SK-N-SH (cell line): ENCODE measurements at regions not wholly inside any gene's neighbourhood (a gene's known extent, or its start where the extent isn't known, plus 50 kb on each side); places are given as distances from the start of the nearest gene placed in this dataset.

ENCODE experiments used
- CTCF ChIA-PET: fragments of 300-600, 350-600 bp; formaldehyde crosslinking; extraction: SDS; loops from one replicate; lab custom pipeline; 2021; lab: Yijun Ruan, JAX
- POLR2A ChIA-PET: fragments of 350-600 bp; sonication (Branson Sonifier 250); formaldehyde crosslinking; extraction: SDS; loops from one replicate; lab custom pipeline; 2020; ENCODE audit warnings: antibody characterized with exemption, inconsistent platforms; lab: Yijun Ruan, JAX
- DNase-seq: peaks from one replicate; pipeline ENCODE4 v3.0.0; 2012
- H2AFZ ChIP-seq: fragments of 200-600 bp; sonication (generic); 2 replicates; pipeline ENCODE4 v1.8.1; 2016; ENCODE audit warnings: antibody characterized with exemption, mild to moderate bottlenecking, low read depth
- H3F3A ChIP-seq: fragments of 200-600 bp; sonication (generic); replicated peaks from 2 replicates; pipeline ENCODE3; 2016; ENCODE audit warnings: antibody characterized with exemption, mild to moderate bottlenecking; ENCODE audit not compliant: insufficient read depth
- H3K27ac ChIP-seq, 2 experiments: fragments of 200-500 bp in 1 of 2; fragments of 200-600 bp in 1 of 2; sonication (Bioruptor generic) in 1 of 2; sonication (generic), shearing (Covaris generic) in 1 of 2; 2 replicates each; pipeline versions ENCODE4 v1.5.1 to v1.6.1; 2014 to 2016; ENCODE audit warnings: low read depth in 2 of 2, inconsistent platforms in 1 of 2, low read length in 1 of 2, mild to moderate bottlenecking in 1 of 2, mixed read lengths in 1 of 2
- H3K27me3 ChIP-seq: fragments of 200-600 bp; sonication (generic), shearing (Covaris generic); 2 replicates; pipeline ENCODE4 v1.6.1; 2016; ENCODE audit warnings: mixed run types; ENCODE audit not compliant: insufficient read depth
- H3K36me3 ChIP-seq, 2 experiments: fragments of 200-500 bp in 1 of 2; fragments of 200-600 bp in 1 of 2; sonication (Bioruptor generic) in 1 of 2; sonication (generic) in 1 of 2; replicated peaks in 1 of 2; 2 replicates each; pipeline versions ENCODE3 to v1.5.1; 2014 to 2016; ENCODE audit warnings: low read length in 1 of 2, mild to moderate bottlenecking in 1 of 2; ENCODE audit not compliant: insufficient read depth in 2 of 2, control insufficient read depth in 1 of 2
- H3K4me1 ChIP-seq, 2 experiments: fragments of 200-500 bp in 1 of 2; fragments of 200-600 bp in 1 of 2; sonication (Bioruptor generic) in 1 of 2; sonication (generic), shearing (Covaris generic) in 1 of 2; 2 replicates each; pipeline versions ENCODE4 v1.5.1 to v1.6.1; 2014 to 2016; ENCODE audit warnings: low read depth in 1 of 2, low read length in 1 of 2, mixed run types in 1 of 2; ENCODE audit not compliant: insufficient read depth in 2 of 2, control insufficient read depth in 1 of 2
- H3K4me2 ChIP-seq: fragments of 200-600 bp; sonication (generic), shearing (Covaris generic); 2 replicates; pipeline ENCODE4 v1.6.1; 2017; ENCODE audit warnings: mixed run types
- H3K4me3 ChIP-seq, 2 experiments: fragments of 200-500 bp in 1 of 2; fragments of 200-600 bp in 1 of 2; sonication (Bioruptor generic) in 1 of 2; sonication (generic), shearing (Covaris generic) in 1 of 2; 2 replicates each; pipeline versions ENCODE4 v1.5.1 to v1.8.1; 2014 to 2016; ENCODE audit warnings: low read depth in 2 of 2, inconsistent platforms in 1 of 2, low read length in 1 of 2, mild to moderate bottlenecking in 1 of 2, mixed read lengths in 1 of 2, moderate library complexity in 1 of 2
- H3K79me2 ChIP-seq: fragments of 200-600 bp; sonication (generic); 2 replicates; pipeline ENCODE4 v1.8.1; 2017; ENCODE audit warnings: mild to moderate bottlenecking; ENCODE audit not compliant: insufficient read depth
- H3K9ac ChIP-seq: fragments of 200-600 bp; sonication (generic); 2 replicates; pipeline ENCODE4 v1.6.1; 2017; ENCODE audit warnings: mixed run types
- H3K9me2 ChIP-seq: fragments of 200-600 bp; sonication (generic); 2 replicates; pipeline ENCODE4 v1.6.1; 2017; ENCODE audit warnings: mixed run types
- H3K9me3 ChIP-seq: fragments of 200-600 bp; sonication (generic); 2 replicates; pipeline ENCODE4 v1.6.1; 2017; ENCODE audit warnings: mixed run types, mild to moderate bottlenecking, moderate library complexity
- H4K20me1 ChIP-seq: fragments of 200-600 bp; sonication (generic); 2 replicates; pipeline ENCODE4 v1.6.1; 2017; ENCODE audit warnings: mild to moderate bottlenecking, mixed run types; ENCODE audit not compliant: insufficient read depth
- CTCF ChIP-seq: fragments of 200-600 bp; sonication (generic); IDR thresholded peaks from 2 replicates; pipeline ENCODE4 v1.6.1; 2017; ENCODE audit warnings: antibody characterized with exemption, mild to moderate bottlenecking, moderate library complexity
- EZH2phosphoT487 ChIP-seq: fragments of 200-600 bp; sonication (generic); IDR thresholded peaks from 2 replicates; pipeline ENCODE4 v1.6.1; 2017; ENCODE audit warnings: low read depth, mixed run types, mild to moderate bottlenecking, antibody characterized with exemption, moderate library complexity, borderline replicate concordance
- FOXM1 ChIP-seq: IDR thresholded peaks from 2 replicates; pipeline ENCODE4 v1.4.0; 2012; ENCODE audit warnings: low read depth, mild to moderate bottlenecking
- GABPA ChIP-seq: IDR thresholded peaks from 2 replicates; pipeline ENCODE4 v1.4.0; 2012; ENCODE audit warnings: low read depth, mild to moderate bottlenecking
- JUND ChIP-seq: IDR thresholded peaks from 2 replicates; pipeline ENCODE4 v1.4.0; 2012
- MEF2A ChIP-seq: IDR thresholded peaks from 2 replicates; pipeline ENCODE4 v1.4.0; 2012; ENCODE audit warnings: low read depth, borderline replicate concordance
- MXI1 ChIP-seq: IDR thresholded peaks from 2 replicates; pipeline ENCODE4 v1.6.1; 2012; ENCODE audit warnings: mild to moderate bottlenecking, low read depth, low read length, improper control_type of control experiment
- NFIC ChIP-seq: IDR thresholded peaks from 2 replicates; pipeline ENCODE4 v1.4.0; 2012; ENCODE audit warnings: borderline replicate concordance
- PBX3 ChIP-seq: IDR thresholded peaks from 2 replicates; pipeline ENCODE4; 2012
- POLR2AphosphoS5 ChIP-seq: IDR thresholded peaks from 2 replicates; pipeline ENCODE4 v1.6.1; 2012; ENCODE audit warnings: low read depth, low read length
- RFX5 ChIP-seq: IDR thresholded peaks from 2 replicates; pipeline ENCODE4 v1.6.1; 2012; ENCODE audit warnings: mild to moderate bottlenecking, improper control_type of control experiment, low read length
- RXRA ChIP-seq: IDR thresholded peaks from 2 replicates; pipeline ENCODE4 v1.4.0; 2012; ENCODE audit warnings: low read depth, mild to moderate bottlenecking, borderline replicate concordance
- SIN3A ChIP-seq: IDR thresholded peaks from 2 replicates; pipeline ENCODE4 v1.6.1; 2012; ENCODE audit warnings: low read depth, mild to moderate bottlenecking, low read length, moderate library complexity, borderline replicate concordance
- TCF12 ChIP-seq: IDR thresholded peaks from 2 replicates; pipeline ENCODE4 v1.4.0; 2012
- USF2 ChIP-seq: fragments of 150-350 bp; IDR thresholded peaks from 2 replicates; pipeline ENCODE4 v1.6.1; 2017; ENCODE audit warnings: antibody characterized with exemption, low read length, low read depth, borderline replicate concordance
- ZBTB33 ChIP-seq: IDR thresholded peaks from 2 replicates; pipeline ENCODE4 v1.4.0; 2012; ENCODE audit warnings: low read depth, borderline replicate concordance
- WGBS: methylation state at CpG from one replicate; pipeline ENCODE4 v1.1.6; 2017; ENCODE audit warnings: low lambda C conversion rate; 5-methylcytosine and 5-hydroxymethylcytosine counted together

GRCh38 chr3:87614998-87615397 is 338.6 kb upstream of the POU1F1 start:
- no peaks in the 10 kb centered on the region for H3K79me2 ChIP-seq
- no peak overlapping the region for H3K4me3 ChIP-seq
- H3F3A ChIP-seq: no peaks in the 10 kb centered on the region
- H3K4me2 ChIP-seq: no peak overlapping the region
- H3K9ac ChIP-seq: no peak overlapping the region
- no peaks in the 10 kb centered on the region for H3K36me3 ChIP-seq
- no peak for TF ChIP-seq SIN3A
- no peak for TF ChIP-seq EZH2phosphoT487
- no peak for TF ChIP-seq RXRA
- TF ChIP-seq MXI1: no peak
- no peak for TF ChIP-seq GABPA
- no peak for TF ChIP-seq FOXM1
- TF ChIP-seq USF2: no peak
- no peak for TF ChIP-seq NFIC
- TF ChIP-seq JUND: no peak
- TF ChIP-seq POLR2AphosphoS5: no peak
- TF ChIP-seq TCF12: no peak
- TF ChIP-seq MEF2A: no peak
- TF ChIP-seq ZBTB33: no peak
- no peak for TF ChIP-seq CTCF
- no peak for TF ChIP-seq RFX5
- TF ChIP-seq PBX3: no peak
- no peak for DNase-seq
- no peaks in the 10 kb centered on the region for H4K20me1 ChIP-seq
- H3K9me2 ChIP-seq: no peaks in the 10 kb centered on the region
- no peak overlapping the region for H3K27ac ChIP-seq
- H3K9me3 ChIP-seq: no peaks in the 10 kb centered on the region
- H3K27me3 ChIP-seq: no peaks in the 10 kb centered on the region
- CTCF ChIA-PET: no interaction called here
- no peak overlapping the region for H2AFZ ChIP-seq
- WGBS: 57% methylated on average over 4 of the region's 4 CpGs
- POLR2A ChIA-PET: no interaction called here
- H3K4me1 ChIP-seq: no peaks in the 10 kb centered on the region
